Pancreas (tissue), 10 donors: ENCODE measurements at regions not wholly inside any gene's neighbourhood (a gene's known extent, or its start where the extent isn't known, plus 50 kb on each side); places are given as distances from the start of the nearest gene placed in this dataset.
A peak's percentile ranks its signal among the peaks of the same experiment; 100 is the strongest.
"Not testable (repeated sequence)": the region's sequence is repeated elsewhere in the genome, so short reads cannot be mapped to it uniquely, and the experiment has no call there.

Experiments
- ATAC-seq, 4 donors: fragments of 200-7000 bp; cut with Tn5 transposase; one replicate each; pipeline versions ENCODE4 v1.8.0 to v1.9.1; 2020; ENCODE audit warnings: mild to moderate bottlenecking in 4 of 4, moderate library complexity in 4 of 4
- DNase-seq, 6 donors: peaks; one replicate each; pipeline ENCODE4 v3.0.0-alpha.2; 2020
- FAIRE-seq: peaks from 2 replicates; lab custom pipeline; 2012; peaks lifted over from hg19 to GRCh38; lab: Jason Lieb, UNC
- H3K27ac ChIP-seq, 4 donors: fragments of 200-600 bp; sonication (generic); 1 replicate in 3 of 4; 2 replicates in 1 of 4; pipeline versions ENCODE4 v1.5.0 to v1.8.0; 2020
- H3K27me3 ChIP-seq, 4 donors: fragments of 200-600 bp; one replicate each; pipeline ENCODE4 v1.8.0; 2021
- H3K36me3 ChIP-seq, 3 donors: fragments of 200-600 bp; sonication (generic) in 1 of 3; one replicate each; pipeline versions ENCODE4 v1.5.0 to v1.8.0; 2020 to 2021
- H3K4me1 ChIP-seq, 3 donors: fragments of 200-600 bp; one replicate each; pipeline ENCODE4 v1.8.0; 2021
- H3K4me3 ChIP-seq, 4 donors: fragments of 200-600 bp; sonication (generic) in 2 of 4; one replicate each; pipeline versions ENCODE4 v1.5.0 to v1.8.0; 2020 to 2021
- H3K9me3 ChIP-seq, 4 donors: fragments of 200-600 bp; one replicate each; pipeline ENCODE4 v1.8.0; 2021
- WGBS, 2 donors: extraction: QIAGEN DNeasy Blood & Tissue Kit; methylation state at CpG; one replicate each; pipeline ENCODE4 v1.1.7; 2013; 5-methylcytosine and 5-hydroxymethylcytosine counted together
- intact Hi-C, 3 donors: fragments of 100-400 bp; cut with DNase I; formaldehyde crosslinking; loops; one replicate each; pipeline versions ENCODE4 v1.11.1 to v1.14.2; 2022
- TF ChIP-seq, protein P1 (sequence below), 4 donors: fragments of 200-600 bp; sonication (generic) in 3 of 4; IDR thresholded peaks; one replicate each; pipeline versions ENCODE4 v1.5.0 to v1.8.0; 2021; ENCODE audit warnings: antibody characterized with exemption in 4 of 4
- donor health status: healthy with polysubstance abuse.
- donor health status: DM: no; HTN: no; CAD: no; lungs with moderate emphysema.
- donor health status: DM: no; HTN: no; CAD: no.
- donor health status: control.
- donor health status: control.
- donor health status: Bipolar disorder and iron deficiency.
- donor health status: DM: yes; HTN: yes; CAD: no.
- donor health status: DM: no; HTN: no; CAD: no.
- donor health status: DM: no; HTN: no; CAD: no.
- donor health status: DM: yes; HTN: yes; CAD: no.

DNA sequence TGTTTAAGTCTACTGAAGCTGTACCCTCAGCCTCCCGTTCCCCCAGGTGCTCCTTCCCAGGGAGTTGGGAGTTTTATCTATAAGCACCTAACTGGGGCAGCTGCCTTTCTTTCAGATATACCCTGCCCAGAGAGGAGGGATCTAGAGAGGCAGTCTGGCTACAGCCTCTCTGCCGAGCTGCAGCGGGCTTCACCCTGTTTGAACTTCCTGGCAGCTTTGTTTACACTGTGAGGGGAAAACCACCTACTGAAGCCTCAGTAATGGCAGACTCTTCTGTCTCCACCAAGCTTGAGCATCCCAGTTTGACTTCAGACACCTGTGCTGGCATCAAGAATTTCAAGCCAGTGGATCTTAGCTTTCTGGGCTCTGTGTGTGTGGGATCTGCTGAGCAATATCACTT lies 122.5 kb downstream of the MAGEE1 start:
- Histone ChIP-seq H3K27ac (no peak overlapping the region), H3K36me3 (no peaks in the 10 kb centered on the region), H3K9me3 (no peaks in the 10 kb centered on the region), H3K27me3 (peaks cover 0 to 4% (median 0%) of the 10 kb centered on the region in 4 donors), H3K4me1 (no peaks in the 10 kb centered on the region), H3K4me3 (no peak overlapping the region)
- FAIRE-seq (no peak), ATAC-seq (no peak), DNase-seq (no peak)
- intact Hi-C loops, result no loop called here
- WGBS, 2 donors, result 62 to 67% methylated on average over 3 of the region's 3 CpGs
- TF ChIP-seq, protein P1, sequence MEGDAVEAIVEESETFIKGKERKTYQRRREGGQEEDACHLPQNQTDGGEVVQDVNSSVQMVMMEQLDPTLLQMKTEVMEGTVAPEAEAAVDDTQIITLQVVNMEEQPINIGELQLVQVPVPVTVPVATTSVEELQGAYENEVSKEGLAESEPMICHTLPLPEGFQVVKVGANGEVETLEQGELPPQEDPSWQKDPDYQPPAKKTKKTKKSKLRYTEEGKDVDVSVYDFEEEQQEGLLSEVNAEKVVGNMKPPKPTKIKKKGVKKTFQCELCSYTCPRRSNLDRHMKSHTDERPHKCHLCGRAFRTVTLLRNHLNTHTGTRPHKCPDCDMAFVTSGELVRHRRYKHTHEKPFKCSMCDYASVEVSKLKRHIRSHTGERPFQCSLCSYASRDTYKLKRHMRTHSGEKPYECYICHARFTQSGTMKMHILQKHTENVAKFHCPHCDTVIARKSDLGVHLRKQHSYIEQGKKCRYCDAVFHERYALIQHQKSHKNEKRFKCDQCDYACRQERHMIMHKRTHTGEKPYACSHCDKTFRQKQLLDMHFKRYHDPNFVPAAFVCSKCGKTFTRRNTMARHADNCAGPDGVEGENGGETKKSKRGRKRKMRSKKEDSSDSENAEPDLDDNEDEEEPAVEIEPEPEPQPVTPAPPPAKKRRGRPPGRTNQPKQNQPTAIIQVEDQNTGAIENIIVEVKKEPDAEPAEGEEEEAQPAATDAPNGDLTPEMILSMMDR (IDR thresholded peaks at IDR 0.05), result no peak

DNA sequence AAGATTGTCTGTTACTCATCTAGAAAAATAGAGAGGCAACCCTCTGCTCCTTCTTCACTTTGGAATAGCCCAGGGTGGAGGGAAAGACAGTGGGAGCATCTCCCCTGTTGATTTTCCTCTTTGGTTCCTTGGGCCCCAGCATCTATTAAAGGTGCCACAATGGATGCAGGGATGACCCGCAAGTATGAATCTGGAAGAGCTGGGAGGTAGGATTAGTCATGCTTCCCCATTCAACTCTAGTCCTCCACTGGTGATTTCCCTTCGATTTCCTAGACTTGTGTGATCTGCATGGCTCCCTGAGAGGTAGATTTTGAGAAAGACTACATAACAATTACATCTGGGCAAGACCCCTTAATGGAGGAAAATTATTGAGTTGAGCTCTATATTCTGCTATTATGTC lies 127.8 kb downstream of the MAGEE1 start:
- TF ChIP-seq, protein P1 (IDR thresholded peaks at IDR 0.05), result no peak
- ATAC-seq (no peak), FAIRE-seq (no peak), DNase-seq (no peak)
- Histone ChIP-seq H3K27ac (no peak overlapping the region), H3K4me3 (no peak overlapping the region), H3K27me3 (no peaks in the 10 kb centered on the region), H3K9me3 (no peaks in the 10 kb centered on the region), H3K4me1 (no peaks in the 10 kb centered on the region), H3K36me3 (no peaks in the 10 kb centered on the region)
- WGBS, 2 donors, result 63% methylated on average over 2 of the region's 2 CpGs
- intact Hi-C loops, result no loop called here

DNA sequence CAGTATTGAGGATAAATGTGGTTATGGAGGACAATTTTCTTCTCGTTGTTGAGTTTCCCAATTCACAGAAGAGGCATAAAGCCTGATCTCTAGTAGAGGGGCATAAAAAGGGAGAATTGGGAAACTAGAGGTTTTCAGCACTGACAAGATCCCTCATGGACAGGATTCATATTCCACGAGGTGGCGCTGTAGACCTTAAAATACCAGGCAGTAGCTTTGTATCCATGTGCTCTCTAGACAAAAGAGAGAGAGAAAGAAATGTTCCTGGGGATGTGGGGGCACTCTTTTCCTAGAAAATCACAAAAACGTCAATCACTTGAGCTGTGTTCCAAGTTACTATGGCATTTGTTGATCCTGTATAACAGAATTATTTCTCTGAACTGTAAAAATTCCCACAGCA lies 128.3 kb downstream of the MAGEE1 start:
- DNase-seq, result no peak
- Histone ChIP-seq H3K4me1 (no peaks in the 10 kb centered on the region), H3K27me3 (no peaks in the 10 kb centered on the region), H3K27ac (no peak overlapping the region), H3K4me3 (no peak overlapping the region), H3K9me3 (no peaks in the 10 kb centered on the region), H3K36me3 (no peaks in the 10 kb centered on the region)
- WGBS, 2 donors, result 8 to 13% methylated on average over 4 of the region's 4 CpGs
- FAIRE-seq, result no peak
- TF ChIP-seq, protein P1 (IDR thresholded peaks at IDR 0.05), result no peak
- no peak for ATAC-seq
- intact Hi-C loops, result no loop called here

- H3K36me3 ChIP-seq, H3K9me3 ChIP-seq, H3K27me3 ChIP-seq, FAIRE-seq, ATAC-seq, DNase-seq, intact Hi-C loops, H3K4me1 ChIP-seq, H3K27ac ChIP-seq, H3K4me3 ChIP-seq: not testable (repeated sequence)
- WGBS, 2 donors, result 44 to 62% methylated on average over 5 of the region's 5 CpGs
Observed at GRCh38 chrX:76564842-76565241, 137.3 kb downstream of the MAGEE1 start.

GRCh38 chrX:76605390-76605789 lies 177.9 kb downstream of the MAGEE1 start:
- no peaks in the 10 kb centered on the region for H3K27me3 ChIP-seq
- H3K4me3 ChIP-seq, result no peak overlapping the region
- WGBS, 2 donors, result 25 to 55% methylated on average over 1 of the region's 1 CpG
- H3K9me3 ChIP-seq, result no peaks in the 10 kb centered on the region
- ATAC-seq, result no peak
- H3K36me3 ChIP-seq, result no peaks in the 10 kb centered on the region
- DNase-seq, result no peak
- H3K27ac ChIP-seq, result no peak overlapping the region
- TF ChIP-seq, protein P1 (IDR thresholded peaks at IDR 0.05), result no peak
- intact Hi-C loops, result no loop called here
- no peaks in the 10 kb centered on the region for H3K4me1 ChIP-seq
- FAIRE-seq, result peak; percentile 69
